Neural cell (in vitro differentiated cells): ENCODE measurements at regions not wholly inside any gene's neighbourhood (a gene's known extent, or its start where the extent isn't known, plus 50 kb on each side); places are given as distances from the start of the nearest gene placed in this dataset.

Experiments
- H2AFZ ChIP-seq: fragments of 200-600, 300-800 bp; sonication (generic), shearing (Covaris generic); 2 replicates; pipeline ENCODE4 v1.6.0; 2014; ENCODE audit warnings: low read depth, mild to moderate bottlenecking, antibody characterized with exemption, low read length, moderate library complexity
- H3F3A ChIP-seq: fragments of 200-600 bp; shearing (Covaris generic); 2 replicates; pipeline ENCODE4 v1.6.1; 2016; ENCODE audit warnings: mild to moderate bottlenecking, moderate library complexity, mixed read lengths, antibody characterized with exemption, low read length; ENCODE audit not compliant: insufficient read depth, poor library complexity, severe bottlenecking
- H3K27ac ChIP-seq: fragments of 200-600, 300-800 bp; sonication (generic), shearing (Covaris generic); 2 replicates; pipeline ENCODE4 v1.5.1; 2014; ENCODE audit warnings: mild to moderate bottlenecking, low read length, moderate library complexity
- H3K27me3 ChIP-seq: fragments of 300-800, 200-600 bp; sonication (generic), shearing (Covaris generic); 2 replicates; pipeline ENCODE4 v1.6.0; 2014; ENCODE audit warnings: mild to moderate bottlenecking, low read depth, low read length, moderate library complexity; ENCODE audit not compliant: insufficient read depth
- H3K36me3 ChIP-seq: fragments of 300-800, 200-600 bp; sonication (generic), shearing (Covaris generic); 2 replicates; pipeline ENCODE4 v1.5.1; 2014; ENCODE audit warnings: mild to moderate bottlenecking, antibody characterized with exemption, low read length, moderate library complexity; ENCODE audit not compliant: insufficient read depth
- H3K4me2 ChIP-seq: fragments of 300-800, 200-600 bp; sonication (generic), shearing (Covaris generic); 2 replicates; pipeline ENCODE4 v1.6.0; 2014; ENCODE audit warnings: mild to moderate bottlenecking, low read length
- H3K4me3 ChIP-seq: fragments of 300-800, 200-600 bp; sonication (generic), shearing (Covaris generic); 2 replicates; pipeline ENCODE4 v1.5.1; 2014; ENCODE audit warnings: mild to moderate bottlenecking, low read length, moderate library complexity
- H3K79me2 ChIP-seq: fragments of 200-600 bp; shearing (Covaris generic); replicated peaks from 2 replicates; pipeline ENCODE4 v1.6.0; 2014; ENCODE audit warnings: mild to moderate bottlenecking, low read length, moderate library complexity; ENCODE audit not compliant: insufficient read depth
- H3K9ac ChIP-seq: fragments of 300-800, 200-600 bp; sonication (generic), shearing (Covaris generic); 2 replicates; pipeline ENCODE4 v1.6.1; 2016; ENCODE audit warnings: mild to moderate bottlenecking, low read length, mixed read lengths
- H3K9me2 ChIP-seq: fragments of 200-600 bp; shearing (Covaris generic); 2 replicates; pipeline ENCODE4 v1.6.1; 2016; ENCODE audit warnings: mild to moderate bottlenecking, low read length, mixed read lengths; ENCODE audit not compliant: insufficient read depth
- H3K9me3 ChIP-seq: fragments of 200-600, 300-800 bp; sonication (generic), shearing (Covaris generic); 2 replicates; pipeline ENCODE4 v1.6.1; 2016; ENCODE audit warnings: mild to moderate bottlenecking, mixed run types, low read length, moderate library complexity, mixed read lengths
- H4K20me1 ChIP-seq: fragments of 200-600 bp; shearing (Covaris generic); 2 replicates; pipeline ENCODE4 v1.6.1; 2016; ENCODE audit warnings: mild to moderate bottlenecking, mixed run types; ENCODE audit not compliant: insufficient read depth
- EP300 ChIP-seq: fragments of 450-650 bp; conservative IDR thresholded peaks from 2 replicates; pipeline ENCODE4 v1.6.1; 2014; ENCODE audit warnings: antibody characterized with exemption, mild to moderate bottlenecking, moderate library complexity; ENCODE audit not compliant: poor library complexity, severe bottlenecking
- EZH2 ChIP-seq: fragments of 200-600, 300-800 bp; shearing (Covaris generic), sonication (generic); IDR thresholded peaks from 2 replicates; pipeline ENCODE4 v1.6.1; 2014; ENCODE audit warnings: antibody characterized with exemption, low read length, borderline replicate concordance, mild to moderate bottlenecking; ENCODE audit not compliant: insufficient read depth, poor library complexity, severe bottlenecking
- MXI1 ChIP-seq: fragments of 450-650 bp; conservative IDR thresholded peaks from 2 replicates; pipeline ENCODE4 v1.6.1; 2014; ENCODE audit warnings: antibody characterized with exemption, mild to moderate bottlenecking; ENCODE audit not compliant: poor library complexity, severe bottlenecking
- POLR2AphosphoS5 ChIP-seq: IDR thresholded peaks from 2 replicates; pipeline ENCODE4 v1.6.1; 2012
- RAD21 ChIP-seq: fragments of 450-650 bp; conservative IDR thresholded peaks from 2 replicates; pipeline ENCODE4 v1.6.1; 2014; ENCODE audit warnings: antibody characterized with exemption, mild to moderate bottlenecking, moderate library complexity
- SMC3 ChIP-seq: fragments of 450-650 bp; conservative IDR thresholded peaks from 2 replicates; pipeline ENCODE4 v1.6.1; 2014; ENCODE audit warnings: antibody characterized with exemption, mild to moderate bottlenecking, moderate library complexity; ENCODE audit not compliant: poor library complexity
- TAF1 ChIP-seq: IDR thresholded peaks from 2 replicates; pipeline ENCODE4 v1.6.1; 2012; ENCODE audit warnings: low read depth
- TF ChIP-seq, protein P1 (sequence below): IDR thresholded peaks from 2 replicates; pipeline ENCODE4 v1.6.1; 2012; ENCODE audit warnings: borderline replicate concordance
- TF ChIP-seq, protein P2 (sequence below): fragments of 450-650 bp; IDR thresholded peaks from 2 replicates; pipeline ENCODE4 v1.5.1; 2014; ENCODE audit warnings: antibody characterized with exemption, mild to moderate bottlenecking, moderate library complexity; ENCODE audit not compliant: poor library complexity, severe bottlenecking

DNA sequence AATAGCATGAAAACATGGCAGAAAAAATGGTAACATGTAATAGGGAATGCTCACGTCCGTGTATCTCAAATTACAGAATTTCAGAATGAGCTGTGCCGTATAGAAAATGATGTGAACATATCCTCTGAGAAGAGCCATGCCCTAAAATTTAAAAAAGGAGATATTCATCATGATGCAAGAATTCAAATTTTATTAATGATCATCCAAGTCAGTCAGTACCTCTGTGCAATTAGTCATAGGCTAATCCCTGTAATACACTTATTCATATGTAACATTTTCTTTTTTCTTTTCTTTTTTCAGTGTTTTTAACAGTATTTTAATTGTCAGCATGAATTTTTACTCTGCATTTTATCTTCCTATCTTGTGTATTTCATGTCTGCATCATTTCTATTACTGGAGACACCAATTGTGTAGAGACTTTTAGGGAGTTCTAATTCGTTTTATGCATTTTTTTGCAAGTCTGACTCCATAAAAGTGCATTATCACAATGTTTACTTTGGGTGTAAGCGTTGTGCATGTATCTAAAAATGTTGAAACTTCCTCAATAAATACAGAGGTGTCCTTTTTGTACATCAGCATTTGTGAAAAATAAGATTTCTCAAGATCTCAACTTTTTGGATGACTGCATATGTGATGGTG lies 1103.7 kb upstream of the CELF2 start:
- H3K4me2 ChIP-seq, result no peak overlapping the region
- H3K27me3 ChIP-seq, result no peaks in the 10 kb centered on the region
- no peaks in the 10 kb centered on the region for H3F3A ChIP-seq
- H4K20me1 ChIP-seq, result no peaks in the 10 kb centered on the region
- no peaks in the 10 kb centered on the region for H3K9me2 ChIP-seq
- H3K79me2 ChIP-seq, result no peaks in the 10 kb centered on the region
- H3K9ac ChIP-seq, result no peak overlapping the region
- H2AFZ ChIP-seq, result no peak overlapping the region
- no peak overlapping the region for H3K27ac ChIP-seq
- H3K36me3 ChIP-seq, result no peaks in the 10 kb centered on the region
- no peak overlapping the region for H3K4me3 ChIP-seq
- no peaks in the 10 kb centered on the region for H3K9me3 ChIP-seq
- TF ChIP-seq, protein P1, sequence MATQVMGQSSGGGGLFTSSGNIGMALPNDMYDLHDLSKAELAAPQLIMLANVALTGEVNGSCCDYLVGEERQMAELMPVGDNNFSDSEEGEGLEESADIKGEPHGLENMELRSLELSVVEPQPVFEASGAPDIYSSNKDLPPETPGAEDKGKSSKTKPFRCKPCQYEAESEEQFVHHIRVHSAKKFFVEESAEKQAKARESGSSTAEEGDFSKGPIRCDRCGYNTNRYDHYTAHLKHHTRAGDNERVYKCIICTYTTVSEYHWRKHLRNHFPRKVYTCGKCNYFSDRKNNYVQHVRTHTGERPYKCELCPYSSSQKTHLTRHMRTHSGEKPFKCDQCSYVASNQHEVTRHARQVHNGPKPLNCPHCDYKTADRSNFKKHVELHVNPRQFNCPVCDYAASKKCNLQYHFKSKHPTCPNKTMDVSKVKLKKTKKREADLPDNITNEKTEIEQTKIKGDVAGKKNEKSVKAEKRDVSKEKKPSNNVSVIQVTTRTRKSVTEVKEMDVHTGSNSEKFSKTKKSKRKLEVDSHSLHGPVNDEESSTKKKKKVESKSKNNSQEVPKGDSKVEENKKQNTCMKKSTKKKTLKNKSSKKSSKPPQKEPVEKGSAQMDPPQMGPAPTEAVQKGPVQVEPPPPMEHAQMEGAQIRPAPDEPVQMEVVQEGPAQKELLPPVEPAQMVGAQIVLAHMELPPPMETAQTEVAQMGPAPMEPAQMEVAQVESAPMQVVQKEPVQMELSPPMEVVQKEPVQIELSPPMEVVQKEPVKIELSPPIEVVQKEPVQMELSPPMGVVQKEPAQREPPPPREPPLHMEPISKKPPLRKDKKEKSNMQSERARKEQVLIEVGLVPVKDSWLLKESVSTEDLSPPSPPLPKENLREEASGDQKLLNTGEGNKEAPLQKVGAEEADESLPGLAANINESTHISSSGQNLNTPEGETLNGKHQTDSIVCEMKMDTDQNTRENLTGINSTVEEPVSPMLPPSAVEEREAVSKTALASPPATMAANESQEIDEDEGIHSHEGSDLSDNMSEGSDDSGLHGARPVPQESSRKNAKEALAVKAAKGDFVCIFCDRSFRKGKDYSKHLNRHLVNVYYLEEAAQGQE, result no peak
- TF ChIP-seq, protein P2, sequence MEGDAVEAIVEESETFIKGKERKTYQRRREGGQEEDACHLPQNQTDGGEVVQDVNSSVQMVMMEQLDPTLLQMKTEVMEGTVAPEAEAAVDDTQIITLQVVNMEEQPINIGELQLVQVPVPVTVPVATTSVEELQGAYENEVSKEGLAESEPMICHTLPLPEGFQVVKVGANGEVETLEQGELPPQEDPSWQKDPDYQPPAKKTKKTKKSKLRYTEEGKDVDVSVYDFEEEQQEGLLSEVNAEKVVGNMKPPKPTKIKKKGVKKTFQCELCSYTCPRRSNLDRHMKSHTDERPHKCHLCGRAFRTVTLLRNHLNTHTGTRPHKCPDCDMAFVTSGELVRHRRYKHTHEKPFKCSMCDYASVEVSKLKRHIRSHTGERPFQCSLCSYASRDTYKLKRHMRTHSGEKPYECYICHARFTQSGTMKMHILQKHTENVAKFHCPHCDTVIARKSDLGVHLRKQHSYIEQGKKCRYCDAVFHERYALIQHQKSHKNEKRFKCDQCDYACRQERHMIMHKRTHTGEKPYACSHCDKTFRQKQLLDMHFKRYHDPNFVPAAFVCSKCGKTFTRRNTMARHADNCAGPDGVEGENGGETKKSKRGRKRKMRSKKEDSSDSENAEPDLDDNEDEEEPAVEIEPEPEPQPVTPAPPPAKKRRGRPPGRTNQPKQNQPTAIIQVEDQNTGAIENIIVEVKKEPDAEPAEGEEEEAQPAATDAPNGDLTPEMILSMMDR, result no peak
- no peak for TF ChIP-seq MXI1
- TF ChIP-seq EZH2, result no peak
- no peak for TF ChIP-seq SMC3
- no peak for TF ChIP-seq POLR2AphosphoS5
- no peak for TF ChIP-seq TAF1
- TF ChIP-seq RAD21, result no peak
- TF ChIP-seq EP300, result no peak

DNA sequence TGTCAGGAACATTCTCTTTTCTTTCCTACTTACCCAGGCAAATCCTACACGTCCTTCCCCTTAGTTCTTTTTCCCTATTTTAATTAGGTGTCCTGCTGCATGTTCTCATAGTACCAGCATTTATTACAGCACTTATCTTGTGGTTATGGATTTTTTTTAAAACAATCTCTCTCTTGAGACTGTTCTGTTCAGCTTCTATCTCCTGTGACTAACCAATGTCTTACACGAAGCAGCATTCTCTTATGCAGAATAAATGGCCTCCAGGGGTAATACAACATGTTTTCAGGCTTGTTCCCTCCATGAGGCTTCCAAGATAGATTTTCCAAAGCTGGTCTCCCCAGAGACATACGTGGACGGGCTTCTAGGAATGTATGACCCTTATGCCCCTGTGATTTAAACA lies 1096.1 kb upstream of the CELF2 start:
- H3F3A ChIP-seq, result no peaks in the 10 kb centered on the region
- no peak overlapping the region for H3K9ac ChIP-seq
- no peak for TF ChIP-seq TAF1
- TF ChIP-seq EZH2, result no peak
- TF ChIP-seq EP300, result no peak
- no peak for TF ChIP-seq SMC3
- TF ChIP-seq, protein P2, result no peak
- TF ChIP-seq, protein P1, result no peak
- TF ChIP-seq MXI1, result no peak
- TF ChIP-seq RAD21, result no peak
- no peak for TF ChIP-seq POLR2AphosphoS5
- no peaks in the 10 kb centered on the region for H3K27me3 ChIP-seq
- H2AFZ ChIP-seq, result no peak overlapping the region
- H4K20me1 ChIP-seq, result no peaks in the 10 kb centered on the region
- H3K79me2 ChIP-seq, result no peaks in the 10 kb centered on the region
- H3K4me3 ChIP-seq, result no peak overlapping the region
- H3K27ac ChIP-seq, result no peak overlapping the region
- H3K9me2 ChIP-seq, result no peaks in the 10 kb centered on the region
- H3K9me3 ChIP-seq, result no peaks in the 10 kb centered on the region
- H3K4me2 ChIP-seq, result no peak overlapping the region
- no peaks in the 10 kb centered on the region for H3K36me3 ChIP-seq
